ENCODE measurements at regions not wholly inside any gene's neighbourhood (a gene's known extent, or its start where the extent isn't known, plus 50 kb on each side); places are given as distances from the start of the nearest gene placed in this dataset.

- no peak for TF ChIP-seq CTCF (IDR thresholded peaks at IDR 0.05; ENCODE audit: unreplicated experiment)
- H3K27me3 Mint-ChIP-seq: no peaks in the 10 kb centered on the region
- H3K4me3 Mint-ChIP-seq (ENCODE audit: low read depth): no peak overlapping the region
- H3K9me3 Mint-ChIP-seq (ENCODE audit: low read depth): no peaks in the 10 kb centered on the region
- no peaks in the 10 kb centered on the region for H3K36me3 Mint-ChIP-seq (ENCODE audit: insufficient read depth)
- H3K4me1 Mint-ChIP-seq (ENCODE audit: low read depth): peaks cover 5% of the 10 kb centered on the region
- H3K27ac Mint-ChIP-seq: peak overlapping the region; percentile 34
- DNase-seq (ENCODE audit: low spot score, unreplicated experiment): no peak
Observed at GRCh38 chr1:115458426-115459114, 120.5 kb upstream of the NGF start.

- Mint-ChIP-seq H3K27me3 (no peaks in the 10 kb centered on the region), H3K27ac (no peak overlapping the region), H3K36me3 (ENCODE audit: insufficient read depth) (no peaks in the 10 kb centered on the region), H3K9me3 (ENCODE audit: low read depth) (no peaks in the 10 kb centered on the region), H3K4me1 (ENCODE audit: low read depth) (peaks cover 5% of the 10 kb centered on the region), H3K4me3 (ENCODE audit: low read depth) (no peak overlapping the region)
- DNase-seq (ENCODE audit: low spot score, unreplicated experiment): no peak
- TF ChIP-seq CTCF (IDR thresholded peaks at IDR 0.05; ENCODE audit: unreplicated experiment): no peak
Observed at GRCh38 chr1:115457289-115457688, 119.2 kb upstream of the NGF start.

- Mint-ChIP-seq H3K27ac (no peak overlapping the region), H3K36me3 (ENCODE audit: insufficient read depth) (no peaks in the 10 kb centered on the region), H3K27me3 (no peaks in the 10 kb centered on the region), H3K4me3 (ENCODE audit: low read depth) (no peak overlapping the region), H3K4me1 (ENCODE audit: low read depth) (peaks cover 5% of the 10 kb centered on the region), H3K9me3 (ENCODE audit: low read depth) (no peaks in the 10 kb centered on the region)
- no peak for DNase-seq (ENCODE audit: low spot score, unreplicated experiment)
- no peak for TF ChIP-seq CTCF (IDR thresholded peaks at IDR 0.05; ENCODE audit: unreplicated experiment)
Observed at GRCh38 chr1:115456441-115456961, 118.5 kb upstream of the NGF start.

GRCh38 chr1:115454837-115455511, 116.9 kb upstream of the NGF start:
- Mint-ChIP-seq H3K4me1 (ENCODE audit: low read depth) (peaks cover 5% of the 10 kb centered on the region), H3K36me3 (ENCODE audit: insufficient read depth) (no peaks in the 10 kb centered on the region), H3K27me3 (no peaks in the 10 kb centered on the region), H3K4me3 (ENCODE audit: low read depth) (no peak overlapping the region), H3K9me3 (ENCODE audit: low read depth) (no peaks in the 10 kb centered on the region), H3K27ac (no peak overlapping the region)
- no peak for TF ChIP-seq CTCF (IDR thresholded peaks at IDR 0.05; ENCODE audit: unreplicated experiment)
- DNase-seq (ENCODE audit: low spot score, unreplicated experiment): no peak

- H3K27ac Mint-ChIP-seq: no peak overlapping the region
- no peak for TF ChIP-seq CTCF (IDR thresholded peaks at IDR 0.05; ENCODE audit: unreplicated experiment)
- H3K36me3 Mint-ChIP-seq (ENCODE audit: insufficient read depth): no peaks in the 10 kb centered on the region
- H3K4me1 Mint-ChIP-seq (ENCODE audit: low read depth): peaks cover 6% of the 10 kb centered on the region
- H3K9me3 Mint-ChIP-seq (ENCODE audit: low read depth): no peaks in the 10 kb centered on the region
- no peak overlapping the region for H3K4me3 Mint-ChIP-seq (ENCODE audit: low read depth)
- peaks cover 2% of the 10 kb centered on the region for H3K27me3 Mint-ChIP-seq
- no peak for DNase-seq (ENCODE audit: low spot score, unreplicated experiment)
Observed at GRCh38 chr1:115453666-115454065, 115.6 kb upstream of the NGF start.

Data from progenitor cell of endocrine pancreas (in vitro differentiated cells).